HEK293 (cell line): ENCODE measurements at regions not wholly inside any gene's neighbourhood (a gene's known extent, or its start where the extent isn't known, plus 50 kb on each side); places are given as distances from the start of the nearest gene placed in this dataset.

Experiments
- KLF16 ChIP-seq: fragments of 450-650 bp; formaldehyde crosslinking; IDR thresholded peaks from 2 replicates; pipeline ENCODE4 v1.5.1; 2017; ENCODE audit warnings: missing biosample characterization, missing genetic modification characterization
- ZNF274 ChIP-seq, 2 experiments: fragments of 200-500 bp in 1 of 2; fragments of 450-650 bp in 1 of 2; sonication (Bioruptor generic) in 1 of 2; formaldehyde crosslinking in 1 of 2; IDR thresholded peaks; 2 replicates each; pipeline versions ENCODE4 v1.5.1 to v1.6.1; 2014 to 2016; ENCODE audit warnings: borderline replicate concordance in 1 of 2, inconsistent platforms in 1 of 2, low read length in 1 of 2, missing biosample characterization in 1 of 2, missing genetic modification characterization in 1 of 2
- ZNF837 ChIP-seq: fragments of 450-650 bp; formaldehyde crosslinking; IDR thresholded peaks from 2 replicates; pipeline ENCODE4 v1.5.1; 2016; ENCODE audit warnings: missing biosample characterization, missing genetic modification characterization
- TF ChIP-seq, protein P1 (sequence below): fragments of 450-650 bp; formaldehyde crosslinking; IDR thresholded peaks from 2 replicates; pipeline ENCODE4 v1.5.1; 2016; ENCODE audit warnings: missing biosample characterization, missing genetic modification characterization

DNA sequence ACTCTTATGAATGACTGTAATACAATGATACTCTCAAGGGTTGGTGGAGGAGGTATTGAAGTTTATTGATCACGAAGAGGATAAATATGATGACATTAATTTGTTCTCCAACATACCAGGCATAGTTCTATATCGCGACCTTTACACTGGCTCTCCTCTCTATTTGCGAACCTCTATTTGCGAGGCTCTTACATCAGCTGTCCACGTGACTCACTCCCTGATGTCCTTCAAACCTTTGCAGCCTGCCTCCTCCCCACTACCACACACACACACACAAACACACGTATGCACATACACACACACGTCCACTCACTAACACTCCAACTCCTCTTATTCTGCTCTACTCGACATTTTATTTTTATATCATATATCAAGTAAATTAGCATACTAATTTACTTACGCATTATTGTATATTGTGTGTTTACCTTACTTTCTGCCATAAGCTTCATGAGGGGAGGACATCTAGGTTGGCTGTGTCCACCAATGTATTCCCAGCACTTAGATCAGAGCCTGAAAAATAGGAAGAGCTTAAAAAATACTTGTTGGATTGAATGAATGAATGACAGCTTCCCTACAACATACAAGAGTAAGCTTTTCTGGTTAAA, 53.3 kb upstream of the TNFRSF21 start:
- TF ChIP-seq KLF16 (no peak), ZNF274 (IDR thresholded peaks at IDR 0.05; ENCODE audit: low read length) (no peak), ZNF274 (tag by site-specific recombination; IDR thresholded peaks at IDR 0.05; ENCODE audit: borderline replicate concordance) (no peak), ZNF837 (tag by site-specific recombination) (no peak)
- TF ChIP-seq, protein P1, sequence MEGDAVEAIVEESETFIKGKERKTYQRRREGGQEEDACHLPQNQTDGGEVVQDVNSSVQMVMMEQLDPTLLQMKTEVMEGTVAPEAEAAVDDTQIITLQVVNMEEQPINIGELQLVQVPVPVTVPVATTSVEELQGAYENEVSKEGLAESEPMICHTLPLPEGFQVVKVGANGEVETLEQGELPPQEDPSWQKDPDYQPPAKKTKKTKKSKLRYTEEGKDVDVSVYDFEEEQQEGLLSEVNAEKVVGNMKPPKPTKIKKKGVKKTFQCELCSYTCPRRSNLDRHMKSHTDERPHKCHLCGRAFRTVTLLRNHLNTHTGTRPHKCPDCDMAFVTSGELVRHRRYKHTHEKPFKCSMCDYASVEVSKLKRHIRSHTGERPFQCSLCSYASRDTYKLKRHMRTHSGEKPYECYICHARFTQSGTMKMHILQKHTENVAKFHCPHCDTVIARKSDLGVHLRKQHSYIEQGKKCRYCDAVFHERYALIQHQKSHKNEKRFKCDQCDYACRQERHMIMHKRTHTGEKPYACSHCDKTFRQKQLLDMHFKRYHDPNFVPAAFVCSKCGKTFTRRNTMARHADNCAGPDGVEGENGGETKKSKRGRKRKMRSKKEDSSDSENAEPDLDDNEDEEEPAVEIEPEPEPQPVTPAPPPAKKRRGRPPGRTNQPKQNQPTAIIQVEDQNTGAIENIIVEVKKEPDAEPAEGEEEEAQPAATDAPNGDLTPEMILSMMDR (tag by site-specific recombination): no peak
